NCI-H2196 (cell line): ENCODE measurements at regions not wholly inside any gene's neighbourhood (a gene's known extent, or its start where the extent isn't known, plus 50 kb on each side); places are given as distances from the start of the nearest gene placed in this dataset.

ENCODE experiments used
- DNase-seq: peaks from one replicate; lab custom pipeline; 2025; ENCODE audit not compliant: unreplicated experiment; lab: John Stamatoyannopoulos, UW

- no peak for DNase-seq
Measured at GRCh38 chr12:127657036-127657435, 609.9 kb upstream of the TMEM132C start.

- DNase-seq, result no peak
Measured at GRCh38 chr12:127660961-127661360, 606.0 kb upstream of the TMEM132C start.

GRCh38 chr12:127663716-127664115 is 603.3 kb upstream of the TMEM132C start:
- no peak for DNase-seq

GRCh38 chr12:127664901-127665300 is 602.1 kb upstream of the TMEM132C start:
- DNase-seq, result no peak

- DNase-seq, result no peak
Measured at GRCh38 chr12:127667131-127667685, 599.8 kb upstream of the TMEM132C start.

GRCh38 chr12:127670294-127670693 is 596.7 kb upstream of the TMEM132C start:
- no peak for DNase-seq

- no peak for DNase-seq
Measured at GRCh38 chr12:127670796-127671195, 596.2 kb upstream of the TMEM132C start.

- DNase-seq, result no peak
Measured at GRCh38 chr12:127675936-127676335, 591.0 kb upstream of the TMEM132C start.

- peak; percentile 83 for DNase-seq
Measured at GRCh38 chr12:127677537-127678131, 589.3 kb upstream of the TMEM132C start.

GRCh38 chr12:127678945-127679344 is 588.0 kb upstream of the TMEM132C start:
- DNase-seq, result no peak

GRCh38 chr12:127680516-127680915 is 586.5 kb upstream of the TMEM132C start:
- DNase-seq, result no peak

- no peak for DNase-seq
Measured at GRCh38 chr12:127681151-127681754, 585.7 kb upstream of the TMEM132C start.

- no peak for DNase-seq
Measured at GRCh38 chr12:127685491-127685890, 581.5 kb upstream of the TMEM132C start.

- DNase-seq, result no peak
Measured at GRCh38 chr12:127685931-127686330, 581.0 kb upstream of the TMEM132C start.

GRCh38 chr12:127687181-127687580 is 579.8 kb upstream of the TMEM132C start:
- no peak for DNase-seq

- no peak for DNase-seq
Measured at GRCh38 chr12:127688906-127689428, 578.0 kb upstream of the TMEM132C start.

- DNase-seq, result no peak
Measured at GRCh38 chr12:127690161-127690560, 576.8 kb upstream of the TMEM132C start.

- DNase-seq, result no peak
Measured at GRCh38 chr12:127696963-127697362, 570.0 kb upstream of the TMEM132C start.

GRCh38 chr12:127703026-127703425 is 563.9 kb upstream of the TMEM132C start:
- no peak for DNase-seq

GRCh38 chr12:127711108-127711507 is 555.9 kb upstream of the TMEM132C start:
- DNase-seq, result no peak

GRCh38 chr12:127712561-127712960 is 554.4 kb upstream of the TMEM132C start:
- DNase-seq, result no peak

GRCh38 chr12:127716166-127716565 is 550.8 kb upstream of the TMEM132C start:
- no peak for DNase-seq
